ENCODE measurements at regions not wholly inside any gene's neighbourhood (a gene's known extent, or its start where the extent isn't known, plus 50 kb on each side); places are given as distances from the start of the nearest gene placed in this dataset.
"Not testable (repeated sequence)": the region's sequence is repeated elsewhere in the genome, so short reads cannot be mapped to it uniquely, and the experiment has no call there.

DNA sequence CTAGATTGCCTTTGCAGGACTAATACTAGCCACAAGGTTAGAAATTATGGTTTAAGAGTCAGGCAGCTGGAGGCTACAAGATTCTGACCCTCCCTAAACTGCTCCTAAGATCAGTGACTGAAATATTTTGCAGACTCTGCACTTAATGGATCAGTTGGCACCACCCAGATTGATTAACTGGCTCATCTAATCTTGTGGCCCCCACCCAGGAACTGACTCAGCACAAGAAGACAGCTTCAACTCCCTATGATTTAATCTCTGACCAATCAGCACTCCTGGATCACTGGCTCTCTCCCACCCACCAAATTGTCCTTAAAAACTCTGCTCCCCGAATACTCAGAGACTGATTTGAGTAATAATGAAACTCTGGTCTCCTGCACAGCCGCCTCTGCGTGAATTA, 145.4 kb upstream of the LCORL start:
- DNase-seq (ENCODE audit: low spot score in 2 of 2), result no peak
- Histone ChIP-seq H3K36me3 (replicated peaks) (no peaks in the 10 kb centered on the region), H3K9me3 (no peaks in the 10 kb centered on the region), H3K27me3 (ENCODE audit: low read depth) (no peaks in the 10 kb centered on the region), H3K4me3 (no peak overlapping the region), H3K4me1 (no peaks in the 10 kb centered on the region)
- in situ Hi-C loops (cut with MboI; ENCODE audit: low sequenced_read_pairs), result no loop called here

- no peaks in the 10 kb centered on the region for H3K27me3 ChIP-seq (ENCODE audit: low read depth)
- in situ Hi-C loops (cut with MboI; ENCODE audit: low sequenced_read_pairs), result no loop called here
- H3K36me3 ChIP-seq (replicated peaks), result no peaks in the 10 kb centered on the region
- DNase-seq (ENCODE audit: low spot score in 2 of 2), result no peak
- no peaks in the 10 kb centered on the region for H3K4me1 ChIP-seq
- H3K4me3 ChIP-seq, result no peak overlapping the region
- no peaks in the 10 kb centered on the region for H3K9me3 ChIP-seq
Observed at GRCh38 chr4:18162453-18162852, 140.9 kb upstream of the LCORL start.

GRCh38 chr4:18159117-18159912, 137.8 kb upstream of the LCORL start:
- in situ Hi-C loops (cut with MboI; ENCODE audit: low sequenced_read_pairs); H3K4me1 ChIP-seq; H3K9me3 ChIP-seq; DNase-seq (ENCODE audit: low spot score in 2 of 2); H3K36me3 ChIP-seq (replicated peaks); H3K4me3 ChIP-seq; H3K27me3 ChIP-seq (ENCODE audit: low read depth): not testable (repeated sequence)

- Histone ChIP-seq H3K27me3 (ENCODE audit: low read depth) (no peaks in the 10 kb centered on the region), H3K36me3 (replicated peaks) (no peaks in the 10 kb centered on the region), H3K4me3 (no peak overlapping the region), H3K4me1 (no peaks in the 10 kb centered on the region), H3K9me3 (no peaks in the 10 kb centered on the region)
- in situ Hi-C loops (cut with MboI; ENCODE audit: low sequenced_read_pairs), result no loop called here
- DNase-seq (ENCODE audit: low spot score in 2 of 2), result no peak
Observed at GRCh38 chr4:18155067-18156041, 133.8 kb upstream of the LCORL start.

DNA sequence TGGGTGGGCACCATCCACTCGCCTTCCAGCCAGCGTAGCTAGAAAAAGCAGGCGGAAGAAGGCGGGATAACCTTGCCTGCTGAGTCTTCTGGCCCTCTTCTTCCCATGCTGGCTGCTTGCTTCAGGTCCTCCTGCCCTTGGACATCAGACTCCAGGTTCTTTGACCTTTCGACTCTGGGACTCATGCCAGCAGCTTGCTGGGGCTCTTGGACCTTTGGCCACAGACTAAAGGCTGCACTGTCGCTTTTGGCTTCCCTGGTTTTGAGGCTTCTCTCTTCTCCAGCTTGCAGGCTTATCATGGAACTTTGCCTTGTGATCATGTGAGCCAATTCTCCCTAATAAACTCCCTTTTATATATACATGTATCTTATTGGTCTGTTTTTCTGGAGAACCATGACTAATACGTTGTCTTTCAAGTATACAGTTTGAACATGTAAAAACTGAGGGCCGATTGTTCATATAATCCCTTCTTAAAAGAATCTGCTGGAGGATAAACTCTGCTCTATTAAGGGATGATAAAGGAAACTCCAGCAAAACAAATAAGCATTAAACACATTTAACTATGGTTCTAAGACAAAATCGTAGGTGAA, 116.6 kb upstream of the LCORL start:
- in situ Hi-C loops (cut with MboI; ENCODE audit: low sequenced_read_pairs), result no loop called here
- no peaks in the 10 kb centered on the region for H3K27me3 ChIP-seq (ENCODE audit: low read depth)
- H3K4me1 ChIP-seq, result no peaks in the 10 kb centered on the region
- H3K4me3 ChIP-seq, result no peak overlapping the region
- DNase-seq (ENCODE audit: low spot score in 2 of 2), result no peak
- no peaks in the 10 kb centered on the region for H3K36me3 ChIP-seq (replicated peaks)
- no peaks in the 10 kb centered on the region for H3K9me3 ChIP-seq

- H3K27me3 ChIP-seq (ENCODE audit: low read depth), result no peaks in the 10 kb centered on the region
- no peaks in the 10 kb centered on the region for H3K4me1 ChIP-seq
- H3K9me3 ChIP-seq, result no peaks in the 10 kb centered on the region
- in situ Hi-C loops (cut with MboI; ENCODE audit: low sequenced_read_pairs), result no loop called here
- DNase-seq (ENCODE audit: low spot score in 2 of 2), result no peak
- no peaks in the 10 kb centered on the region for H3K36me3 ChIP-seq (replicated peaks)
- no peak overlapping the region for H3K4me3 ChIP-seq
Observed at GRCh38 chr4:18134111-18134510, 112.6 kb upstream of the LCORL start.

GRCh38 chr4:18130256-18130655, 108.7 kb upstream of the LCORL start:
- DNase-seq (ENCODE audit: low spot score in 2 of 2), result no peak
- no peaks in the 10 kb centered on the region for H3K36me3 ChIP-seq (replicated peaks)
- no peak overlapping the region for H3K4me3 ChIP-seq
- in situ Hi-C loops (cut with MboI; ENCODE audit: low sequenced_read_pairs), result no loop called here
- H3K9me3 ChIP-seq, result no peaks in the 10 kb centered on the region
- H3K4me1 ChIP-seq, result no peaks in the 10 kb centered on the region
- H3K27me3 ChIP-seq (ENCODE audit: low read depth), result no peaks in the 10 kb centered on the region

GRCh38 chr4:18128241-18128640, 106.7 kb upstream of the LCORL start:
- no peaks in the 10 kb centered on the region for H3K36me3 ChIP-seq (replicated peaks)
- no peaks in the 10 kb centered on the region for H3K9me3 ChIP-seq
- DNase-seq (ENCODE audit: low spot score in 2 of 2), result no peak
- H3K4me3 ChIP-seq, result no peak overlapping the region
- H3K27me3 ChIP-seq (ENCODE audit: low read depth), result no peaks in the 10 kb centered on the region
- in situ Hi-C loops (cut with MboI; ENCODE audit: low sequenced_read_pairs), result no loop called here
- no peaks in the 10 kb centered on the region for H3K4me1 ChIP-seq

DNA sequence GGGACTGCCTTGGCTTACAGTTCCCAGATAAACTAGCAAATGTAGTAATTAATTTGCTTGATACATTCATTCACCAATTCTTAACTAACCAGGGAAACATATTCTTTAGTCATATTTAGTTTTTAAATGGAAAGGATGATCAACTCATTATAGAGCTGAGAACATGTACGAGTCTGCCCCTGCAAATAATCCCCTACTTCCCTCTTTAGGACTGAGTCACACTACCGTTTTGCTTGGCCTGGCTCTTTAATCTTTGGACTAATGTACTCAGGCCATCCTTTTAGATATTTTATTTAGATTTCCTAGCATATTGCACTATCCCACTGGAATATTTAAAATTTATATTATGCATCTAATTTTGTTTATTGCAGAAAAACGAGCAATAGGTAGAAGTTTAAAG, 105.5 kb upstream of the LCORL start:
- DNase-seq (ENCODE audit: low spot score in 2 of 2), result no peak
- no peaks in the 10 kb centered on the region for H3K4me1 ChIP-seq
- H3K4me3 ChIP-seq, result no peak overlapping the region
- no peaks in the 10 kb centered on the region for H3K36me3 ChIP-seq (replicated peaks)
- H3K27me3 ChIP-seq (ENCODE audit: low read depth), result no peaks in the 10 kb centered on the region
- H3K9me3 ChIP-seq, result no peaks in the 10 kb centered on the region
- in situ Hi-C loops (cut with MboI; ENCODE audit: low sequenced_read_pairs), result no loop called here

- H3K4me1 ChIP-seq, result no peaks in the 10 kb centered on the region
- DNase-seq (ENCODE audit: low spot score in 2 of 2), result no peak
- in situ Hi-C loops (cut with MboI; ENCODE audit: low sequenced_read_pairs), result no loop called here
- H3K9me3 ChIP-seq, result no peaks in the 10 kb centered on the region
- H3K4me3 ChIP-seq, result no peak overlapping the region
- H3K27me3 ChIP-seq (ENCODE audit: low read depth), result peaks cover 12% of the 10 kb centered on the region; the same call in 1 of the 2 replicates
- H3K36me3 ChIP-seq (replicated peaks), result no peaks in the 10 kb centered on the region
Observed at GRCh38 chr4:18113710-18114331, 92.3 kb upstream of the LCORL start.

DNA sequence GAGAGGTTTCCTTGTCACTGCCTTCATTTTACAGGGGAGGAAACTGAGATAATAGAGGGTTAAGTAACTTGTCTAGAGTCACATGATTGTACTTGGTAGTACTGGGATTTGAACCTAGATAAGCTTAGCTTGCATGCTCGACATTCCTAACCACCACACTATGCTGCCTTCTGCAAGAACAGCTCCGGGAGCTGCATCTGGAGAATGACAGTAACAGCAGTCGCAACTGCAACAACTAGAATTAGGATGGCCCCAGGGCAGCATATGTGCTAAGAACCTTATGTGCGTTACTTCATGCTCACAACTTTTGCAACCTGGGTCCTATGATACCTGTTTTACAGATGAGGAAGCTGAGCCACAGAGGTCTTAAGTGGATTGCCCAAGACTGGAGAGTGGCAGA, 89.5 kb upstream of the LCORL start:
- Histone ChIP-seq H3K4me3 (no peak overlapping the region), H3K4me1 (no peaks in the 10 kb centered on the region), H3K9me3 (no peaks in the 10 kb centered on the region), H3K36me3 (replicated peaks) (no peaks in the 10 kb centered on the region), H3K27me3 (ENCODE audit: low read depth) (peaks cover 12% of the 10 kb centered on the region; the same call in 1 of the 2 replicates)
- in situ Hi-C loops (cut with MboI; ENCODE audit: low sequenced_read_pairs), result no loop called here
- DNase-seq (ENCODE audit: low spot score in 2 of 2), result no peak

DNA sequence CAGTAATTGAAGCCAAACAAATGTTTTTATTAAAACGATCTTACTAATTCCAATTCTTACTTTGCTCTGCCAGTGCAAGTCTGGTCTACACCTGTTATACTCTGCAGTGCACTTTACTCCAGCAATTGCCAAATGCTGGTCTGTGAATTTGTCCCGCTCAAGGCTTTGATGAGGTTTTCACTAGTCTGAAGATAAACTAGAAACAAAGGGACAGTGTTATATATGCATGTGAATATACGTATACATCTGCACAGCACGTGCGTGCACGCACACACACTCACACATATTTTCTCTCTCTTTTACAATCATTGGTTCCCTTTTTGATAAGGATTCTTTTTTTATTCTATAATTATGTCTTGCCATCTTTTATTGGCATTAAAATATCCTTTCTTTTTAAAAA, 88.5 kb upstream of the LCORL start:
- Histone ChIP-seq H3K27me3 (ENCODE audit: low read depth) (peaks cover 12% of the 10 kb centered on the region; the same call in 1 of the 2 replicates), H3K4me3 (no peak overlapping the region), H3K36me3 (replicated peaks) (no peaks in the 10 kb centered on the region), H3K4me1 (no peaks in the 10 kb centered on the region), H3K9me3 (no peaks in the 10 kb centered on the region)
- in situ Hi-C loops (cut with MboI; ENCODE audit: low sequenced_read_pairs), result no loop called here
- no peak for DNase-seq (ENCODE audit: low spot score in 2 of 2)

- Histone ChIP-seq H3K4me3 (no peak overlapping the region), H3K9me3 (no peaks in the 10 kb centered on the region), H3K4me1 (no peaks in the 10 kb centered on the region), H3K36me3 (replicated peaks) (no peaks in the 10 kb centered on the region), H3K27me3 (ENCODE audit: low read depth) (peaks cover 12% of the 10 kb centered on the region; the same call in 1 of the 2 replicates)
- in situ Hi-C loops (cut with MboI; ENCODE audit: low sequenced_read_pairs), result no loop called here
- DNase-seq (ENCODE audit: low spot score in 2 of 2), result no peak
Observed at GRCh38 chr4:18109676-18110075, 88.1 kb upstream of the LCORL start.
